Right cardiac atrium (tissue), 5 donors: ENCODE measurements at regions not wholly inside any gene's neighbourhood (a gene's known extent, or its start where the extent isn't known, plus 50 kb on each side); places are given as distances from the start of the nearest gene placed in this dataset.
A peak's percentile ranks its signal among the peaks of the same experiment; 100 is the strongest.
"Not testable (repeated sequence)": the region's sequence is repeated elsewhere in the genome, so short reads cannot be mapped to it uniquely, and the experiment has no call there.

Experiments used
- ATAC-seq, 2 donors: fragments of 200-7000 bp; cut with Tn5 transposase; one replicate each; pipeline versions ENCODE4 v1.8.0 to v1.9.1; 2020; ENCODE audit warnings: moderate library complexity in 2 of 2, mild to moderate bottlenecking in 1 of 2
- DNase-seq, 3 donors: peaks; one replicate each; pipeline ENCODE4 v3.0.0-alpha.2; 2020
- H3K27ac ChIP-seq: one replicate; pipeline ENCODE4 v1.5.1; 2013; ENCODE audit warnings: mild to moderate bottlenecking, low read length, control low read depth, moderate library complexity
- H3K27me3 ChIP-seq: one replicate; pipeline ENCODE4 v1.6.1; 2013; ENCODE audit not compliant: control insufficient read depth, insufficient read depth
- H3K4me1 ChIP-seq: one replicate; pipeline ENCODE4 v1.6.1; 2013; ENCODE audit warnings: low read length; ENCODE audit not compliant: control insufficient read depth, insufficient read depth
- H3K4me3 ChIP-seq: one replicate; pipeline ENCODE4 v1.5.1; 2013; ENCODE audit warnings: low read length, control low read depth
- H3K9me3 ChIP-seq: one replicate; pipeline ENCODE4 v1.6.1; 2013; ENCODE audit warnings: low read length; ENCODE audit not compliant: control insufficient read depth
- WGBS: extraction: QIAGEN DNeasy Blood & Tissue Kit; methylation state at CpG from one replicate; pipeline ENCODE4 v1.1.7; 2013; 5-methylcytosine and 5-hydroxymethylcytosine counted together
- intact Hi-C, 4 donors: fragments of 100-400 bp; cut with DNase I; formaldehyde crosslinking; loops; one replicate each; pipeline versions ENCODE4 v1.11.0 to v1.14.0; 2022 to 2023
- donor health status: healthy with polysubstance abuse.
- donor health status: DM: no; HTN: yes; CAD: no.
- donor health status: DM: no; HTN: no; CAD: no.
- donor health status: DM: no; HTN: yes; CAD: no; lungs with severe emphysema.
- donor health status: DM: yes; HTN: yes; CAD: no.

GRCh38 chr7:91754280-91754679 lies 126.2 kb downstream of the MTERF1 start:
- H3K27ac ChIP-seq, DNase-seq, intact Hi-C loops, H3K9me3 ChIP-seq, ATAC-seq, H3K4me3 ChIP-seq, H3K27me3 ChIP-seq, H3K4me1 ChIP-seq: not testable (repeated sequence)
- WGBS, result 97% methylated on average over 1 of the region's 1 CpG

GRCh38 chr7:91755121-91755520 lies 125.4 kb downstream of the MTERF1 start:
- H3K4me1 ChIP-seq, intact Hi-C loops, H3K27ac ChIP-seq, H3K9me3 ChIP-seq, H3K4me3 ChIP-seq, DNase-seq, H3K27me3 ChIP-seq, ATAC-seq: not testable (repeated sequence)

- Histone ChIP-seq H3K9me3 (no peaks in the 10 kb centered on the region), H3K27ac (no peak overlapping the region), H3K4me1 (no peaks in the 10 kb centered on the region), H3K4me3 (no peak overlapping the region), H3K27me3 (no peaks in the 10 kb centered on the region)
- peak in 1 of 3 donors; percentile 9 for DNase-seq
- no peak for ATAC-seq
- WGBS, result 69% methylated on average over 4 of the region's 4 CpGs
- intact Hi-C loops, result no loop called here
Measured at GRCh38 chr7:91759205-91759863, 121.2 kb downstream of the MTERF1 start.

GRCh38 chr7:91767820-91768219 lies 112.7 kb downstream of the MTERF1 start:
- Histone ChIP-seq H3K27me3 (no peaks in the 10 kb centered on the region), H3K4me1 (peaks cover 3% of the 10 kb centered on the region), H3K27ac (no peak overlapping the region), H3K9me3 (no peaks in the 10 kb centered on the region), H3K4me3 (no peak overlapping the region)
- ATAC-seq, result no peak
- no peak for DNase-seq
- 91% methylated on average over 10 of the region's 10 CpGs for whole genome bisulfite sequencing
- intact Hi-C loops, result no loop called here

GRCh38 chr7:91771394-91771793 lies 109.1 kb downstream of the MTERF1 start:
- intact Hi-C loops, result no loop called here
- peaks cover 3% of the 10 kb centered on the region for H3K4me1 ChIP-seq
- WGBS, result 51% methylated on average over 1 of the region's 1 CpG
- H3K4me3 ChIP-seq, result no peak overlapping the region
- H3K27ac ChIP-seq, result no peak overlapping the region
- DNase-seq (no peak), ATAC-seq (no peak)
- H3K27me3 ChIP-seq, result no peaks in the 10 kb centered on the region
- H3K9me3 ChIP-seq, result no peaks in the 10 kb centered on the region

- 32% methylated on average over 4 of the region's 4 CpGs for WGBS
- intact Hi-C loops, result no loop called here
- ATAC-seq (peak in 1 of 2 donors; percentile 64), DNase-seq (no peak)
- no peaks in the 10 kb centered on the region for H3K9me3 ChIP-seq
- H3K27ac ChIP-seq, result no peak overlapping the region
- H3K4me1 ChIP-seq, result peaks cover 3% of the 10 kb centered on the region
- no peaks in the 10 kb centered on the region for H3K27me3 ChIP-seq
- no peak overlapping the region for H3K4me3 ChIP-seq
Measured at GRCh38 chr7:91771921-91772815, 108.3 kb downstream of the MTERF1 start.

- Histone ChIP-seq H3K4me3 (no peak overlapping the region), H3K9me3 (no peaks in the 10 kb centered on the region), H3K27ac (no peak overlapping the region), H3K4me1 (peaks cover 3% of the 10 kb centered on the region), H3K27me3 (no peaks in the 10 kb centered on the region)
- ATAC-seq (no peak), DNase-seq (no peak)
- intact Hi-C loops, result no loop called here
- 58% methylated on average over 2 of the region's 2 CpGs for WGBS
Measured at GRCh38 chr7:91776171-91776570, 104.3 kb downstream of the MTERF1 start.

GRCh38 chr7:91777522-91777921 lies 103.0 kb downstream of the MTERF1 start:
- peaks cover under 1% of the 10 kb centered on the region for H3K4me1 ChIP-seq
- no peaks in the 10 kb centered on the region for H3K27me3 ChIP-seq
- no peak overlapping the region for H3K4me3 ChIP-seq
- intact Hi-C loops, result no loop called here
- no peaks in the 10 kb centered on the region for H3K9me3 ChIP-seq
- ATAC-seq (no peak), DNase-seq (no peak)
- 54% methylated on average over 3 of the region's 3 CpGs for WGBS
- no peak overlapping the region for H3K27ac ChIP-seq

GRCh38 chr7:91778416-91778815 lies 102.1 kb downstream of the MTERF1 start:
- no peak overlapping the region for H3K27ac ChIP-seq
- H3K4me1 ChIP-seq, result no peaks in the 10 kb centered on the region
- no peak overlapping the region for H3K4me3 ChIP-seq
- DNase-seq (no peak), ATAC-seq (no peak)
- 41% methylated on average over 1 of the region's 1 CpG for WGBS
- intact Hi-C loops, result no loop called here
- no peaks in the 10 kb centered on the region for H3K9me3 ChIP-seq
- H3K27me3 ChIP-seq, result no peaks in the 10 kb centered on the region

GRCh38 chr7:91780521-91780920 lies 100.0 kb downstream of the MTERF1 start:
- no peaks in the 10 kb centered on the region for H3K27me3 ChIP-seq
- ATAC-seq (no peak), DNase-seq (no peak)
- H3K4me3 ChIP-seq, result no peak overlapping the region
- H3K9me3 ChIP-seq, result no peaks in the 10 kb centered on the region
- 87% methylated on average over 5 of the region's 5 CpGs for WGBS
- H3K27ac ChIP-seq, result no peak overlapping the region
- intact Hi-C loops, result loop anchor here in 2 of 4 donors (10.0 kb wide), 2 partner anchors 146 to 696 kb away; no protein-coding TSS in a partner anchor
- H3K4me1 ChIP-seq, result no peaks in the 10 kb centered on the region

- Histone ChIP-seq H3K27ac (no peak overlapping the region), H3K4me3 (no peak overlapping the region), H3K27me3 (no peaks in the 10 kb centered on the region), H3K9me3 (no peaks in the 10 kb centered on the region), H3K4me1 (no peaks in the 10 kb centered on the region)
- ATAC-seq, result no peak
- no peak for DNase-seq
- intact Hi-C loops, result loop anchor here in 2 of 4 donors (10.0 kb wide), 2 partner anchors 150 to 700 kb away; no protein-coding TSS in a partner anchor
- 45% methylated on average over 3 of the region's 3 CpGs for WGBS
Measured at GRCh38 chr7:91784469-91784868, 96.0 kb downstream of the MTERF1 start.
